H9 (cell line): ENCODE measurements at regions not wholly inside any gene's neighbourhood (a gene's known extent, or its start where the extent isn't known, plus 50 kb on each side); places are given as distances from the start of the nearest gene placed in this dataset.

Source experiments
- DNase-seq: peaks from one replicate; pipeline ENCODE4 v3.0.0-alpha.2; 2017
- H2AFZ ChIP-seq: one replicate; pipeline ENCODE4 v1.6.1; 2013; ENCODE audit warnings: mild to moderate bottlenecking, low read length, control low read depth, moderate library complexity
- H2AK5ac ChIP-seq: 2 replicates; pipeline ENCODE4 v1.6.1; 2013; ENCODE audit warnings: low read length, control low read depth, mixed read lengths; ENCODE audit not compliant: insufficient read length
- H2BK120ac ChIP-seq: one replicate; pipeline ENCODE4 v1.6.1; 2013; ENCODE audit warnings: low read depth, mild to moderate bottlenecking, low read length, control low read depth, inconsistent platforms; ENCODE audit not compliant: poor library complexity, severe bottlenecking
- H2BK12ac ChIP-seq: 2 replicates; pipeline ENCODE4 v1.6.1; 2013; ENCODE audit warnings: low read length, control low read depth, mixed read lengths, low read depth; ENCODE audit not compliant: insufficient read length
- H2BK15ac ChIP-seq: 2 replicates; pipeline ENCODE4 v1.6.1; 2013; ENCODE audit warnings: low read depth, low read length, control low read depth
- H2BK20ac ChIP-seq: one replicate; pipeline ENCODE4 v1.6.1; 2013; ENCODE audit warnings: low read depth, mild to moderate bottlenecking, low read length, control low read depth, inconsistent platforms; ENCODE audit not compliant: poor library complexity, severe bottlenecking
- H2BK5ac ChIP-seq: 2 replicates; pipeline ENCODE4 v1.6.1; 2013; ENCODE audit warnings: low read length, control low read depth, mixed read lengths; ENCODE audit not compliant: insufficient read length
- H3K14ac ChIP-seq: 2 replicates; pipeline ENCODE4 v1.6.1; 2013; ENCODE audit warnings: low read length, control low read depth; ENCODE audit not compliant: insufficient read depth
- H3K18ac ChIP-seq: 2 replicates; pipeline ENCODE4 v1.6.1; 2013; ENCODE audit warnings: low read depth, mild to moderate bottlenecking, mixed read lengths, low read length, control low read depth; ENCODE audit not compliant: insufficient read length
- H3K23ac ChIP-seq: 2 replicates; pipeline ENCODE4 v1.6.1; 2013; ENCODE audit warnings: low read length, control low read depth, mixed read lengths, low read depth; ENCODE audit not compliant: insufficient read length
- H3K23me2 ChIP-seq: 2 replicates; pipeline ENCODE4 v1.6.1; 2013; ENCODE audit warnings: low read depth, mild to moderate bottlenecking, mixed read lengths, low read length, control low read depth; ENCODE audit not compliant: insufficient read length, poor library complexity, severe bottlenecking
- H3K27ac ChIP-seq: 2 replicates; pipeline ENCODE4 v1.5.1; 2013; ENCODE audit warnings: low read length, control low read depth, mixed read lengths, low read depth; ENCODE audit not compliant: insufficient read length
- H3K27me3 ChIP-seq: 2 replicates; pipeline ENCODE4 v1.6.1; 2013; ENCODE audit warnings: low read length, control low read depth, inconsistent platforms; ENCODE audit not compliant: insufficient read depth
- H3K4ac ChIP-seq: 2 replicates; pipeline ENCODE4 v1.6.1; 2013; ENCODE audit warnings: low read depth, mild to moderate bottlenecking, control low read depth, inconsistent platforms, low read length, moderate library complexity
- H3K4me1 ChIP-seq: 2 replicates; pipeline ENCODE4 v1.6.1; 2013; ENCODE audit warnings: low read length, control low read depth, inconsistent platforms; ENCODE audit not compliant: insufficient read depth
- H3K4me2 ChIP-seq: 2 replicates; pipeline ENCODE4 v1.6.1; 2013; ENCODE audit warnings: low read length, control low read depth, mixed read lengths; ENCODE audit not compliant: insufficient read length, insufficient read depth
- H3K56ac ChIP-seq: 2 replicates; pipeline ENCODE4 v1.6.1; 2013; ENCODE audit warnings: low read depth, mild to moderate bottlenecking, mixed read lengths, low read length, control low read depth; ENCODE audit not compliant: insufficient read length
- H3K79me1 ChIP-seq: 2 replicates; pipeline ENCODE4 v1.6.1; 2013; ENCODE audit warnings: low read depth, mild to moderate bottlenecking, moderate library complexity, low read length, control low read depth, inconsistent platforms; ENCODE audit not compliant: insufficient read depth, poor library complexity, severe bottlenecking
- H3K79me2 ChIP-seq: 2 replicates; pipeline ENCODE4 v1.6.1; 2013; ENCODE audit warnings: low read length, control low read depth, inconsistent platforms; ENCODE audit not compliant: insufficient read depth
- H3K9ac ChIP-seq: 2 replicates; pipeline ENCODE4 v1.6.1; 2013; ENCODE audit warnings: low read length, control low read depth, mixed read lengths; ENCODE audit not compliant: insufficient read length; ENCODE audit errors: extremely low read depth
- H3K9me3 ChIP-seq: one replicate; pipeline ENCODE4 v1.6.1; 2013; ENCODE audit warnings: low read depth, low read length, inconsistent platforms; ENCODE audit not compliant: control insufficient read depth
- H3T11ph ChIP-seq: one replicate; pipeline ENCODE4 v1.6.1; 2013; ENCODE audit warnings: mild to moderate bottlenecking, low read length, control low read depth, inconsistent platforms
- H4K20me1 ChIP-seq: one replicate; pipeline ENCODE4 v1.6.1; 2013; ENCODE audit not compliant: control insufficient read depth, insufficient read length, insufficient read depth
- H4K5ac ChIP-seq: 2 replicates; pipeline ENCODE4 v1.6.1; 2013; ENCODE audit warnings: low read depth, mild to moderate bottlenecking, mixed read lengths, low read length, control low read depth; ENCODE audit not compliant: insufficient read length
- H4K8ac ChIP-seq: replicated peaks from 2 replicates; pipeline ENCODE4 v1.6.1; 2013; ENCODE audit warnings: low read length, control low read depth, mixed read lengths, low read depth; ENCODE audit not compliant: insufficient read length
- H4K91ac ChIP-seq: 2 replicates; pipeline ENCODE4 v1.6.1; 2013; ENCODE audit warnings: low read depth, mild to moderate bottlenecking, moderate library complexity, mixed read lengths, low read length, control low read depth; ENCODE audit not compliant: insufficient read length
- H3K27ac Mint-ChIP-seq, 3 experiments: 2 replicates in 2 of 3; 3 replicates in 1 of 3; pipeline ENCODE4 v1.8.0; 2020 to 2021; ENCODE audit warnings: mixed read lengths in 3 of 3, mild to moderate bottlenecking in 1 of 3, moderate library complexity in 1 of 3
- H3K27me3 Mint-ChIP-seq: 2 replicates; pipeline ENCODE4 v1.8.0; 2021; ENCODE audit warnings: low read depth, mild to moderate bottlenecking, moderate library complexity, mixed read lengths
- H3K36me3 Mint-ChIP-seq, 3 experiments: 2 replicates in 2 of 3; 3 replicates in 1 of 3; pipeline ENCODE4 v1.8.0; 2020 to 2021; ENCODE audit warnings: low read depth in 3 of 3, mixed read lengths in 3 of 3; ENCODE audit not compliant: insufficient read depth in 1 of 3
- H3K4me1 Mint-ChIP-seq, 2 experiments: 2 replicates each; pipeline ENCODE4 v1.8.0; 2020; ENCODE audit warnings: mixed read lengths in 2 of 2
- H3K4me3 Mint-ChIP-seq, 2 experiments: 2 replicates in 1 of 2; 3 replicates in 1 of 2; pipeline ENCODE4 v1.8.0; 2020 to 2021; ENCODE audit warnings: mild to moderate bottlenecking in 2 of 2, mixed read lengths in 2 of 2, moderate library complexity in 1 of 2
- H3K9me3 Mint-ChIP-seq, 2 experiments: 2 replicates in 1 of 2; 3 replicates in 1 of 2; pipeline ENCODE4 v1.8.0; 2020; ENCODE audit warnings: mild to moderate bottlenecking in 2 of 2, mixed read lengths in 2 of 2, moderate library complexity in 1 of 2
- CTCF ChIP-seq: fragments of 200-600 bp; sonication (generic); conservative IDR thresholded peaks from 3 replicates; pipeline ENCODE4 v1.8.0; 2021; ENCODE audit warnings: antibody characterized with exemption, mild to moderate bottlenecking
- WGBS: extraction: QIAGEN DNeasy Blood & Tissue Kit; methylation state at CpG from one replicate; pipeline ENCODE4 v1.1.7; 2013; ENCODE audit warnings: missing lambda C conversion rate, low lambda C conversion rate, mixed read lengths; ENCODE audit not compliant: insufficient read length; ENCODE audit errors: extremely low coverage; 5-methylcytosine and 5-hydroxymethylcytosine counted together

DNA sequence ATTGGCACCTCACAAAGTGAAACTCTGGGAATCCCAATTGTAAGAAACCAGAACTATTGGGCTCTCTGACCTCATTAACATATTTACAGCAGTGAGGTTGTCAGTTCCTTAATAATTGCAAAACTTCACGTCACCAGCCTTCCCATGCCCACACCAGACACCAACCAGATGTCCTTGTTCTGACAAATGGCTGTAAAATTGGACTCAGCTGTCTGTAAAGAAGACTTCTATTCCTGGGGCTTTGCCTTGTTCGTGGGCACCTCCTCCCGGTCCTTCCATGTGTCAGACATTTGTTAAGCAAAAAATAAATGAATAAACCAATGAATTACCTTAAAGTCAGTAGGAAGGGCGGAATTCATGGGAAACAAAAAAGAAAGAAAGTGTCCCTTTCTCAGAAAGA, 284.3 kb upstream of the CDH11 start:
- Histone ChIP-seq H3K79me2 (no peaks in the 10 kb centered on the region), H3K4me2 (no peak overlapping the region), H4K20me1 (no peaks in the 10 kb centered on the region), H2AK5ac (no peak overlapping the region), H3K23me2 (no peaks in the 10 kb centered on the region), H4K5ac (no peak overlapping the region), H3K79me1 (no peaks in the 10 kb centered on the region), H3K9ac (no peak overlapping the region), H3K23ac (no peak overlapping the region), H3K27ac (no peak overlapping the region), H4K91ac (no peak overlapping the region), H3K9me3 (no peaks in the 10 kb centered on the region), H3K18ac (no peak overlapping the region), H2BK12ac (no peak overlapping the region), H3K4me1 (no peaks in the 10 kb centered on the region; the same call in 1 of the 2 replicates), H3K14ac (no peak overlapping the region), H3K56ac (no peak overlapping the region), H4K8ac (no peak overlapping the region), H2BK5ac (no peak overlapping the region), H3T11ph (no peak overlapping the region), H2BK15ac (no peak overlapping the region), H3K27me3 (no peaks in the 10 kb centered on the region), H3K4ac (no peak overlapping the region), H2BK20ac (no peak overlapping the region), H2AFZ (no peak overlapping the region), H2BK120ac (no peak overlapping the region)
- no peak for DNase-seq
- Mint-ChIP-seq H3K36me3 (peaks cover 2% of the 10 kb centered on the region in 3 experiments; a peak in 4 of 7 replicates), H3K27me3 (no peaks in the 10 kb centered on the region), H3K9me3 (peaks cover 1 to 3% of the 10 kb centered on the region in 2 experiments; a peak in 1 of 5 replicates), H3K27ac (no peak overlapping the region), H3K4me3 (no peak overlapping the region), H3K4me1 (no peaks in the 10 kb centered on the region)
- no CpG with 5 or more reads among the region's 4 CpGs for WGBS
- no peak for TF ChIP-seq CTCF
